Tibial artery (tissue), 4 donors: ENCODE measurements at regions not wholly inside any gene's neighbourhood (a gene's known extent, or its start where the extent isn't known, plus 50 kb on each side); places are given as distances from the start of the nearest gene placed in this dataset.
"Not testable (repeated sequence)": the region's sequence is repeated elsewhere in the genome, so short reads cannot be mapped to it uniquely, and the experiment has no call there.

ENCODE experiments used
- DNase-seq, 2 donors: peaks; one replicate each; pipeline ENCODE4 v3.0.0-alpha.2; 2019
- H3K27ac ChIP-seq, 2 donors: fragments of 200-600 bp; sonication (generic) in 1 of 2; 1 replicate in 1 of 2; 2 replicates in 1 of 2; pipeline ENCODE4 v1.5.1; 2018 to 2019; ENCODE audit warnings: mild to moderate bottlenecking in 1 of 2
- H3K27me3 ChIP-seq, 2 donors: fragments of 200-600 bp; sonication (generic) in 1 of 2; one replicate each; pipeline versions ENCODE4 v1.5.1 to v1.6.0; 2016 to 2019
- H3K36me3 ChIP-seq, 3 donors: fragments of 200-600 bp; sonication (generic) in 2 of 3; one replicate each; pipeline ENCODE4 v1.5.1; 2016 to 2019; ENCODE audit warnings: mild to moderate bottlenecking in 2 of 3
- H3K4me1 ChIP-seq, 4 donors: fragments of 200-600 bp; sonication (generic) in 2 of 4; 1 replicate in 3 of 4; 2 replicates in 1 of 4; pipeline ENCODE4 v1.5.1; 2016 to 2019
- H3K4me3 ChIP-seq, 2 donors: fragments of 200-600 bp; sonication (generic) in 1 of 2; 1 replicate in 1 of 2; 2 replicates in 1 of 2; pipeline ENCODE4 v1.5.1; 2018 to 2019; ENCODE audit warnings: mild to moderate bottlenecking in 2 of 2
- H3K9me3 ChIP-seq, 3 donors: fragments of 200-600 bp; sonication (generic) in 1 of 3; one replicate each; pipeline ENCODE4 v1.5.1; 2016 to 2019
- CTCF ChIP-seq, 2 experiments: fragments of 200-600 bp in 1 of 2; fragments of 450-650 bp in 1 of 2; IDR thresholded peaks; one replicate each; pipeline ENCODE4 v1.5.1; 2017 to 2019; ENCODE audit warnings: antibody characterized with exemption in 2 of 2, mild to moderate bottlenecking in 1 of 2, moderate library complexity in 1 of 2
- intact Hi-C: fragments of 100-400 bp; cut with DNase I; formaldehyde crosslinking; loops from one replicate; pipeline ENCODE4 v1.15.0; 2023; ENCODE audit warnings: low total_unique reads

- DNase-seq, result no peak
- Histone ChIP-seq H3K27me3 (no peaks in the 10 kb centered on the region), H3K27ac (no peak overlapping the region), H3K36me3 (no peaks in the 10 kb centered on the region), H3K9me3 (no peaks in the 10 kb centered on the region), H3K4me3 (no peak overlapping the region), H3K4me1 (peaks cover 0 to 7% (median 0%) of the 10 kb centered on the region in 4 donors)
- no peak for TF ChIP-seq CTCF (IDR thresholded peaks at IDR 0.05)
- intact Hi-C loops, result no loop called here
Observed at GRCh38 chr6:168935628-168936010, 318.0 kb downstream of the THBS2 start.

GRCh38 chr6:168934660-168935627, 318.7 kb downstream of the THBS2 start:
- Histone ChIP-seq H3K4me1 (peaks cover 0 to 7% (median 0%) of the 10 kb centered on the region in 4 donors), H3K9me3 (no peaks in the 10 kb centered on the region), H3K4me3 (no peak overlapping the region), H3K27ac (no peak overlapping the region), H3K36me3 (no peaks in the 10 kb centered on the region), H3K27me3 (no peaks in the 10 kb centered on the region)
- intact Hi-C loops, result no loop called here
- no peak for DNase-seq
- TF ChIP-seq CTCF (IDR thresholded peaks at IDR 0.05), result no peak

- H3K4me1 ChIP-seq, intact Hi-C loops, H3K36me3 ChIP-seq, DNase-seq, H3K4me3 ChIP-seq, H3K9me3 ChIP-seq, H3K27ac ChIP-seq, H3K27me3 ChIP-seq: not testable (repeated sequence)
Observed at GRCh38 chr6:168932171-168932570, 321.5 kb downstream of the THBS2 start.

- H3K9me3 ChIP-seq, DNase-seq, H3K27me3 ChIP-seq, intact Hi-C loops, H3K36me3 ChIP-seq, H3K4me3 ChIP-seq, H3K27ac ChIP-seq, H3K4me1 ChIP-seq: not testable (repeated sequence)
Observed at GRCh38 chr6:168931072-168931471, 322.6 kb downstream of the THBS2 start.

- no peaks in the 10 kb centered on the region for H3K27me3 ChIP-seq
- H3K4me3 ChIP-seq, result no peak overlapping the region
- DNase-seq, result no peak
- H3K9me3 ChIP-seq, result no peaks in the 10 kb centered on the region
- TF ChIP-seq CTCF (IDR thresholded peaks at IDR 0.05), result no peak
- no peak overlapping the region for H3K27ac ChIP-seq
- H3K36me3 ChIP-seq, result no peaks in the 10 kb centered on the region
- intact Hi-C loops, result no loop called here
- H3K4me1 ChIP-seq, result no peaks in the 10 kb centered on the region
Observed at GRCh38 chr6:168929871-168930450, 323.7 kb downstream of the THBS2 start.

GRCh38 chr6:168928012-168928411, 325.6 kb downstream of the THBS2 start:
- intact Hi-C loops, result no loop called here
- no peak for DNase-seq

More at GRCh38 chr6:168928012-168928411, 325.6 kb downstream of the THBS2 start:
- no peak overlapping the region for H3K27ac ChIP-seq
- H3K9me3 ChIP-seq, result no peaks in the 10 kb centered on the region
- no peaks in the 10 kb centered on the region for H3K27me3 ChIP-seq
- H3K36me3 ChIP-seq, result no peaks in the 10 kb centered on the region
- no peak overlapping the region for H3K4me3 ChIP-seq
- TF ChIP-seq CTCF (IDR thresholded peaks at IDR 0.05), result no peak
- no peaks in the 10 kb centered on the region for H3K4me1 ChIP-seq
